ENCODE measurements at regions not wholly inside any gene's neighbourhood (a gene's known extent, or its start where the extent isn't known, plus 50 kb on each side); places are given as distances from the start of the nearest gene placed in this dataset.

- no peak for DNase-seq
Observed at GRCh38 chr3:111359261-111360030, 182.6 kb upstream of the CD96 start.

GRCh38 chr3:111362381-111363009 is 179.5 kb upstream of the CD96 start:
- DNase-seq: no peak

GRCh38 chr3:111366515-111366914 is 175.5 kb upstream of the CD96 start:
- no peak for DNase-seq

- DNase-seq: no peak
Observed at GRCh38 chr3:111368056-111368455, 173.9 kb upstream of the CD96 start.

- DNase-seq: no peak
Observed at GRCh38 chr3:111369958-111370357, 172.0 kb upstream of the CD96 start.

GRCh38 chr3:111373239-111373638 is 168.8 kb upstream of the CD96 start:
- DNase-seq: no peak

- no peak for DNase-seq
Observed at GRCh38 chr3:111373861-111374260, 168.1 kb upstream of the CD96 start.

- DNase-seq: no peak
Observed at GRCh38 chr3:111385971-111386495, 156.0 kb upstream of the CD96 start.

- DNase-seq: no peak
Observed at GRCh38 chr3:111392894-111393398, 149.1 kb upstream of the CD96 start.

- DNase-seq: no peak
Observed at GRCh38 chr3:111412656-111413055, 129.3 kb upstream of the CD96 start.

- DNase-seq: no peak
Observed at GRCh38 chr3:111414531-111414930, 127.5 kb upstream of the CD96 start.

- no peak for DNase-seq
Observed at GRCh38 chr3:111415018-111415417, 127.0 kb upstream of the CD96 start.

- no peak for DNase-seq
Observed at GRCh38 chr3:111418391-111418790, 123.6 kb upstream of the CD96 start.

- DNase-seq: no peak
Observed at GRCh38 chr3:111428301-111428700, 113.7 kb upstream of the CD96 start.

- no peak for DNase-seq
Observed at GRCh38 chr3:111434941-111435622, 106.9 kb upstream of the CD96 start.

GRCh38 chr3:111438283-111438682 is 103.7 kb upstream of the CD96 start:
- DNase-seq: no peak

GRCh38 chr3:111454551-111454950 is 87.4 kb upstream of the CD96 start:
- DNase-seq: no peak

- no peak for DNase-seq
Observed at GRCh38 chr3:111465081-111465670, 76.8 kb upstream of the CD96 start.

- no peak for DNase-seq
Observed at GRCh38 chr3:111470032-111470431, 72.0 kb upstream of the CD96 start.

GRCh38 chr3:111471831-111472230 is 70.2 kb upstream of the CD96 start:
- DNase-seq: no peak

GRCh38 chr3:111472556-111472955 is 69.4 kb upstream of the CD96 start:
- DNase-seq: no peak

GRCh38 chr3:111473550-111473949 is 68.4 kb upstream of the CD96 start:
- no peak for DNase-seq

- DNase-seq: no peak
Observed at GRCh38 chr3:111476701-111477100, 65.3 kb upstream of the CD96 start.
